SK-N-MC (cell line): ENCODE measurements at regions not wholly inside any gene's neighbourhood (a gene's known extent, or its start where the extent isn't known, plus 50 kb on each side); places are given as distances from the start of the nearest gene placed in this dataset.

Experiments
- EZH2 ChIP-seq: fragments of 200-600 bp; sonication (generic); IDR thresholded peaks from one replicate; pipeline ENCODE4 v1.6.1; 2017; ENCODE audit warnings: antibody characterized with exemption
- POLR2AphosphoS5 ChIP-seq: IDR thresholded peaks from 2 replicates; pipeline ENCODE4 v1.6.1; 2012; ENCODE audit warnings: mild to moderate bottlenecking, low read depth, low read length, borderline replicate concordance

GRCh38 chr2:134185639-134186038 lies 68.2 kb upstream of the MGAT5 start:
- TF ChIP-seq EZH2 (no peak), POLR2AphosphoS5 (no peak)
